Thymus (tissue), 11 donors: ENCODE measurements at regions not wholly inside any gene's neighbourhood (a gene's known extent, or its start where the extent isn't known, plus 50 kb on each side); places are given as distances from the start of the nearest gene placed in this dataset.

Source experiments
- DNase-seq, 9 donors: peaks; one replicate each; pipeline ENCODE4 v3.0.0-alpha.2; 2013; ENCODE audit warnings: low spot score in 9 of 9, low read depth in 6 of 9, missing footprints in 1 of 9
- H3K27ac ChIP-seq, 2 donors: one replicate each; pipeline ENCODE4 v1.5.1; 2013; ENCODE audit warnings: control low read depth in 1 of 2, low read depth in 1 of 2, low read length in 1 of 2, mild to moderate bottlenecking in 1 of 2, moderate library complexity in 1 of 2
- H3K27me3 ChIP-seq, 2 donors: one replicate each; pipeline ENCODE4 v1.5.1; 2013; ENCODE audit warnings: low read length in 1 of 2; ENCODE audit not compliant: control insufficient read depth in 2 of 2, insufficient read depth in 1 of 2
- H3K36me3 ChIP-seq, 2 donors: one replicate each; pipeline ENCODE4 v1.5.1; 2013; ENCODE audit warnings: low read length in 1 of 2, mild to moderate bottlenecking in 1 of 2, moderate library complexity in 1 of 2; ENCODE audit not compliant: control insufficient read depth in 2 of 2, insufficient read depth in 2 of 2
- H3K4me1 ChIP-seq, 2 donors: one replicate each; pipeline ENCODE4 v1.5.1; 2013; ENCODE audit warnings: low read length in 2 of 2; ENCODE audit not compliant: control insufficient read depth in 2 of 2, insufficient read depth in 2 of 2
- H3K4me3 ChIP-seq, 2 donors: one replicate each; pipeline ENCODE4 v1.5.1; 2013; ENCODE audit warnings: low read length in 2 of 2, control low read depth in 1 of 2, mild to moderate bottlenecking in 1 of 2
- H3K9me3 ChIP-seq, 2 donors: one replicate each; pipeline ENCODE4 v1.5.1; 2013; ENCODE audit warnings: low read length in 1 of 2, mild to moderate bottlenecking in 1 of 2; ENCODE audit not compliant: control insufficient read depth in 2 of 2, insufficient read depth in 1 of 2
- WGBS: extraction: QIAGEN DNeasy Blood & Tissue Kit; methylation state at CpG from one replicate; pipeline ENCODE4 v1.1.7; 2013; 5-methylcytosine and 5-hydroxymethylcytosine counted together
- donor health status: healthy.

DNA sequence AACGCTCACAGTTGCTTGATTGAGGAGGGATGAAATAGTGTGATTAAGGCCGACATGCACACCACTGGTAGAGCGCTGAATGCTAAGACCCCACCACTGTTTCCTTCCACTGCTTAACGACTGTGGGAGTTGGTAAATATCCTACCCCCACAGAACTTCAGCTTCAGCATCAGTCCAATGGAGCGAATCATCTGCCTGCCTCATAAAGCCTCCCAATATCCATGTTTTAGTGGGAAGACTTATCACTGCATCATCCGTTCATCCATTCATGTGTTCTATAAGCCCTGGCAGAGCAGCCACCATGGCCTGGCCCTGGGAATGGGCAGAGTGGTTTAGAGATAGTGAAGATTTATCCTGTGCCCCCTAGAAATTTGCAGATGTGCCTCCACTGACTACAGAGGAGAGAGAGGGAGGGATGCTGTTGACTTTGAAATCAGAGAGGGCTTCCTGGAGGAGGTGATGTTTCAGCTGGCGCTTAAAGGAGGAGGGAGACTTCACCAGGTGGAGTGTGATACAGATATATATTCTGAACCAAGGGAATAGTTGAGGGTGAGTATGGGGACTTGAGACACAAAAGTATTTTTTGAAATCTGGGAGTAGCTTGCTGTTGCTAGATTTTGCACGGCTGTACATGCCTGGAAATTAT lies 71.9 kb upstream of the STX18 start:
- Histone ChIP-seq H3K27me3 (no peaks in the 10 kb centered on the region), H3K9me3 (peaks cover 0 to 11% of the 10 kb centered on the region in 2 donors), H3K27ac (no peak overlapping the region), H3K4me1 (no peaks in the 10 kb centered on the region), H3K4me3 (no peak overlapping the region), H3K36me3 (no peaks in the 10 kb centered on the region)
- DNase-seq: no peak
- 96% methylated on average over 8 of the region's 8 CpGs for WGBS

DNA sequence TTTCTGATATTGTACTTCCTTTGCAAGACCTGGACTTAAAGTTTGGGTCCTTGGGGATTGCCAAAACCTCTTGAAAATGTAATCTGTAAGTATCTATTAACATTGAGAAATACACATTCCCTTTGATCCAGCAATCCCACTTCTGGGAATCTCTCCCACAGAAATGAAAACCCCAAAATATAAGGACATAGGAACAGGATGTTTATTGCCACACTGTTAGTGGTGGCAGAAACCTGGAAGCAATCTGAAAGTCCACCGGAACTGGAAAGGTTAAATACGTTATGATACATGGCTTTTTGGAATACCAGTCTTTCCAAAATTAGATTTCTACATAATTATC lies 71.2 kb upstream of the STX18 start:
- WGBS: 94% methylated on average over 2 of the region's 2 CpGs
- no peaks in the 10 kb centered on the region for H3K36me3 ChIP-seq
- no peak overlapping the region for H3K27ac ChIP-seq
- no peak overlapping the region for H3K4me3 ChIP-seq
- no peaks in the 10 kb centered on the region for H3K27me3 ChIP-seq
- peaks cover 0 to 11% of the 10 kb centered on the region in 2 donors for H3K9me3 ChIP-seq
- H3K4me1 ChIP-seq: no peaks in the 10 kb centered on the region
- no peak for DNase-seq

DNA sequence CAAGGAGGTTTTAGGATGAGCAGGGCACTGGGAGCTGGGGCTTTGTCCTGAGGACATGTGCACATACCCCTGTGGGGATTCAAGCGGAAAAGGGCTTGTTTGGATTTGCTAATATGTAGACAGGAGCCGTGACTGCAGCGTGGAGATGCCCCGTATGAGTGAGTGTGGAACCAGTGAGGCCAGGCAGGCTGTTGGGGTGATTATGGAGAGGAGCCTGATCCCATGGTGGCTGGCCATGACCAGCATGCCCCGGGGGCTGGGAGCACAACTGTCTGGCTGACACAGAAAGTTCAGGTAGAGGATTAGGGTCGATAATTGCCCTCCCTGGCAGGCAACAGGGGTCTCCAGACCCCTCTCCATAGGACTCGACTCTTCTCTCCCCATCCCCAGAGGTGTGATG lies 68.8 kb upstream of the STX18 start:
- no peak for DNase-seq

DNA sequence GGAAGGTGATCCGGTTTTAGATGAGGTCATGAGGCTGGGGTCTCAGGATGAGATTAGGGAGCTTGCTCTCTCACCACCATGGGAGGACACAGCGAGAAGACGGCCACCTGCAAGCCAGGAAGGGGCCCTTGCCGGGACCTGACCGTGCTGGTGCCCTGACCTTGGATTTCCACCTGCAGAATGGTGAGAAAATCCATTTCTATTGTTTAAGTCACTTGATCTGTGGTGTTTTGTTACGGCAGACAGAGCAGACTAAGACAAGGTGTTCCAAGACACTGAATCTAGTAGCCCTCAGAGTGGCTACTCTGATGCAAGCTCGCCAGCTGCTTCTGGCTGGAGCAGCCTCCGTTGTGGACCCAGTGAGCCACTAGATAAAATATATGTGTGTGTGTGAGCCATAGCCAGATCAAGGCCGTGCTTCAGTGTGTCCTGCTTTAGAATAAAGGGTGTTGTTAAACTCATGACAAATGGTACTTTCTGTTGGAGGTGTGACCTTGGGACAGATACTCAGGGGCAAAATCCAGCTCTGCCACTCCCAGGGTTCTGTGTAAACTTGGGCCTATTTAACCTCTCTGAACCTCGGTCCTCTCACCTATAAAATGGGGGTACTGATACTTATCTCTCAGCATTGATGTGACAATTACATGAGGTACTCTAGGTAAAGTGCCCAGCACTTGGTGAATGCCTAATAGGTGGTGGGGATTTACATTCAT lies 67.9 kb upstream of the STX18 start:
- H3K27me3 ChIP-seq: no peaks in the 10 kb centered on the region
- no peak overlapping the region for H3K4me3 ChIP-seq
- 95% methylated on average over 10 of the region's 10 CpGs for WGBS
- H3K36me3 ChIP-seq: no peaks in the 10 kb centered on the region
- no peaks in the 10 kb centered on the region for H3K4me1 ChIP-seq
- peaks cover 0 to 11% of the 10 kb centered on the region in 2 donors for H3K9me3 ChIP-seq
- no peak for DNase-seq
- no peak overlapping the region for H3K27ac ChIP-seq

More for the DNA sequence above, 68.8 kb upstream of the STX18 start:
- Histone ChIP-seq H3K4me3 (no peak overlapping the region), H3K36me3 (no peaks in the 10 kb centered on the region), H3K9me3 (peaks cover 0 to 11% of the 10 kb centered on the region in 2 donors), H3K27ac (no peak overlapping the region), H3K4me1 (no peaks in the 10 kb centered on the region), H3K27me3 (no peaks in the 10 kb centered on the region)
- 96% methylated on average over 7 of the region's 7 CpGs for WGBS

DNA sequence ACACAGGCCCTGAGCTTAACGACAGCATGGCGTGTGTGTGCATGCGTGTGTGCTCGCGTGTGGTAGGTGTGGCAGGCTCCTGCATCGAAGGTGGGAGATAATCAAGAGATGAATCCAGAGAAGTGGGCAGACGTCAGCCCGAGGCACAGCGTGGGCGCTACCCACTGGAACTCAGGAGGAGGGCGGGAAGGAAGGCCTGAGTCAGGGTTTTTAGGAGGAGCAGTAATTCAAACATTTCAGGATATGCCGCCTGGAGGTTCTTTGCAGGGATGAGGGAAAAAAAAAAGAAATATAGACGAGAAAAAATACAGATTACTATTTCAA lies 66.3 kb upstream of the STX18 start:
- Histone ChIP-seq H3K9me3 (peaks cover 0 to 11% of the 10 kb centered on the region in 2 donors), H3K27ac (no peak overlapping the region), H3K4me1 (no peaks in the 10 kb centered on the region), H3K4me3 (no peak overlapping the region), H3K27me3 (no peaks in the 10 kb centered on the region), H3K36me3 (no peaks in the 10 kb centered on the region)
- 94% methylated on average over 13 of the region's 13 CpGs for WGBS
- no peak for DNase-seq

DNA sequence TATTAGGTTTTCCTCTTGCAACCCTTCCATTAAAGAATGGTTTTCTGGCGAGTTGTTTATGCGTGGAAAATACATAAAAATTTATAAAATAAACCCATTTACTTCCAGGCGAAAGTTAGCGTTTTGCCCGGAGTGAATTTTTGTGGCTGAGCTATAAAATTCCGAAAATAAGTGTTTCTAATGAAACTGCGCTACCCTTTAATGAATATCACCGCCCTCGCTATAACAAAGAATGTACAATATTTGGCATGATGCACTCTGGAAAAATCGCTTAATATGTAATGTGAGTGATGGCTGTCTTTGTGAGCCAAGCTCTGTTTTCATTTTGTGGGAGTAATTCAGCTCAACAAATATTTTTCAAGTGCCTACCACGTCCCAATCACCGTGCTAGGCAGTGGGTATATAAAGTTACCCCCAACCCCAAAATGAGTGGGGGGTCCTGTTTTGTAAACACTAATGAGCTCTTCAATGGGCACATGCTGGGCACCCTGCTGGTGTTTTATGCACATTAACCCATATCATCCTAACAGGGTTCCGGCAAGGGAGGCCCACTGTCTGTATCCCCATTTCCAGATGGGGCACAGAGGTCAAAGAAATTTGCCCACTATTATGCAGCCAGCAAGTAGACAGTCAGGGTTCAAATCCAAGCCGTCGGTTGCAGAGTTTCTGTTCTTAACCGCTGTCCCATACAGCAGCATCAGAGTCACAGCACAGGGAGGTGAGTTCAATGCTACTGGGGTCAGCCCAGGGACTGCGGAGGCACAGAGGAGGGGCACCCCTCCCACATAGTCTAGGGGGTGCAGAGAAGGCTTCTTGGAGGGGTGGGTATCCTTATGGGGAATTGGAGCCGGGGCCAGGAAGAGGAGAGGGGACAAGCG lies 65.7 kb upstream of the STX18 start:
- no peak overlapping the region for H3K4me3 ChIP-seq
- H3K36me3 ChIP-seq: no peaks in the 10 kb centered on the region
- H3K4me1 ChIP-seq: no peaks in the 10 kb centered on the region
- no peak for DNase-seq
- peaks cover 0 to 11% of the 10 kb centered on the region in 2 donors for H3K9me3 ChIP-seq
- H3K27me3 ChIP-seq: no peaks in the 10 kb centered on the region
- H3K27ac ChIP-seq: no peak overlapping the region
- 96% methylated on average over 19 of the region's 19 CpGs for WGBS

DNA sequence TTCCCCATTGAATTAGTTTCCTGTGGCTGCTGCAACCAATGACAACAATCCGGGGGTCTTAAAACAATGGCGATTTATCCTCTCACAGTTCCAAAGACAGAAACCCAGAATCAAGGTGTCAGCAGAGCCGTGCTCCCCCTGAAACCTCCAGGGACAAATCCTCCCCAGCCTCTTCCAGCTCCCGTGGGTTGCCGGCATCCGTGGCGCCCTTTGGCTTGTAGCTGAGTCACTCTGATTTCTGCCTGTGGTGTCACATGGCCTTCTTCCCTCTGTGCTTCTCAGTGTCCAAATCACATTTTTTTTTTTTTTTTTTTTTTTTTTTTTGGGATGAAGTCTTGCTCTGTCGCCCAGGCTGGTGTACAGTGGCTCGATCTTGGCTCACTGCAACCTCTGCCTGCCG lies 64.5 kb upstream of the STX18 start:
- Histone ChIP-seq H3K36me3 (no peaks in the 10 kb centered on the region), H3K27ac (no peak overlapping the region), H3K4me1 (no peaks in the 10 kb centered on the region), H3K27me3 (no peaks in the 10 kb centered on the region), H3K9me3 (peaks cover 0 to 11% of the 10 kb centered on the region in 2 donors), H3K4me3 (no peak overlapping the region)
- 93% methylated on average over 10 of the region's 10 CpGs for WGBS
- DNase-seq: no peak

DNA sequence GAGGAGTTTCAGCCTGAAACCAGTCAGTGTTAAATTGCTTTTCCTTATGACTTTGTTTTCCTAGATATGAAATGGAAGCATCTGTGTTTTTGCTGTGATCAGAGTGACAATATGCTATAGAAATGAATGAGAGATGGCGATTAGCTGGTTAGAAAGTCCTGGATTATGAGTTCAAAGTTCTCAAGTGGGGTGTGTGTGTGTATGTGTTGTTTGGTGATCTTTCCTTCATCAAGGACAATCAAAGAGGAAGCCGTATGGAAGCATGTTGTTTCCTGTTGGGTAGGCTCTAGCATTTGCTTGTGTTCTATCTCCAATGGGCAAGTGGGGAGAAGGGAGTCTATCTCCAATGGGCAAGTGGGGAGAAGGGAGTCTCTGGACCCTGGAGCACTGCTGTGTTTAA lies 64.0 kb upstream of the STX18 start:
- H3K4me1 ChIP-seq: no peaks in the 10 kb centered on the region
- WGBS: over 99% methylated on average over 2 of the region's 2 CpGs
- H3K4me3 ChIP-seq: no peak overlapping the region
- no peak overlapping the region for H3K27ac ChIP-seq
- no peaks in the 10 kb centered on the region for H3K27me3 ChIP-seq
- DNase-seq: no peak
- peaks cover 0 to 11% of the 10 kb centered on the region in 2 donors for H3K9me3 ChIP-seq
- H3K36me3 ChIP-seq: no peaks in the 10 kb centered on the region

DNA sequence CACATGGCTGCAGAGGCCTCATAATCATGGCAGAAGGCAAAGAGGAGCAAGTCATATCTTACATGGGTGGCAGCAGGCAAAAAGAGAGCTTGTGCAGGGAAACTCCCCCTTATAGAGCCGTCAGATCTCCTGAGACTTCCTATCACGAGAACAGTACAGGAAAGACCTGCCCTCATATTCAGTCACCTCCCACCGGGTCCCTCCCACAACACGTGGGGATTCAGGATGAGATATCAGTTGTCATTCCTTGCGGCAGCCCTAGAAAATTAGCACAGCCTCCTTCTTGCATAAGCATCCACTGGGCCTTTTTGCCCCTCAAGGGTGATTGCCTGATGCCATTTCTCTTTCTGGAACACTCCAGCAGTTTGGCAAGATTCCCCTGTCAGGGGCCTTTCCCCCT lies 61.7 kb upstream of the STX18 start:
- WGBS: 93% methylated on average over 5 of the region's 5 CpGs

More for the DNA sequence above, 61.7 kb upstream of the STX18 start:
- no peaks in the 10 kb centered on the region for H3K9me3 ChIP-seq
- no peaks in the 10 kb centered on the region for H3K4me1 ChIP-seq
- H3K27me3 ChIP-seq: no peaks in the 10 kb centered on the region
- DNase-seq: no peak
- H3K4me3 ChIP-seq: no peak overlapping the region
- H3K27ac ChIP-seq: no peak overlapping the region
- no peaks in the 10 kb centered on the region for H3K36me3 ChIP-seq
